H1 (cell line): ENCODE measurements at regions not wholly inside any gene's neighbourhood (a gene's known extent, or its start where the extent isn't known, plus 50 kb on each side); places are given as distances from the start of the nearest gene placed in this dataset.

Experiments used
- CHD7 ChIP-seq: fragments of 300-600 bp; sonication (generic); IDR thresholded peaks from 2 replicates; pipeline ENCODE4 v1.7.1; 2012; ENCODE audit warnings: low read length, moderate library complexity, mild to moderate bottlenecking, inconsistent platforms; ENCODE audit not compliant: insufficient replicate concordance

GRCh38 chr1:191595170-191595569 lies 563.1 kb upstream of the RGS18 start (continued):
- no peak for TF ChIP-seq CHD7
- TF ChIP-seq, all 59 proteins: peak for 0
